Hematopoietic multipotent progenitor cell treated with erythropoietin and hydrocortisone succinate and interleukin-3 and kit ligand, for 4 days (in vitro differentiated cells): ENCODE measurements at regions not wholly inside any gene's neighbourhood (a gene's known extent, or its start where the extent isn't known, plus 50 kb on each side); places are given as distances from the start of the nearest gene placed in this dataset.
"Not testable (repeated sequence)": the region's sequence is repeated elsewhere in the genome, so short reads cannot be mapped to it uniquely, and the experiment has no call there.

Experiments
- DNase-seq: peaks from one replicate; pipeline ENCODE4 v3.0.0-alpha.2; 2015

DNA sequence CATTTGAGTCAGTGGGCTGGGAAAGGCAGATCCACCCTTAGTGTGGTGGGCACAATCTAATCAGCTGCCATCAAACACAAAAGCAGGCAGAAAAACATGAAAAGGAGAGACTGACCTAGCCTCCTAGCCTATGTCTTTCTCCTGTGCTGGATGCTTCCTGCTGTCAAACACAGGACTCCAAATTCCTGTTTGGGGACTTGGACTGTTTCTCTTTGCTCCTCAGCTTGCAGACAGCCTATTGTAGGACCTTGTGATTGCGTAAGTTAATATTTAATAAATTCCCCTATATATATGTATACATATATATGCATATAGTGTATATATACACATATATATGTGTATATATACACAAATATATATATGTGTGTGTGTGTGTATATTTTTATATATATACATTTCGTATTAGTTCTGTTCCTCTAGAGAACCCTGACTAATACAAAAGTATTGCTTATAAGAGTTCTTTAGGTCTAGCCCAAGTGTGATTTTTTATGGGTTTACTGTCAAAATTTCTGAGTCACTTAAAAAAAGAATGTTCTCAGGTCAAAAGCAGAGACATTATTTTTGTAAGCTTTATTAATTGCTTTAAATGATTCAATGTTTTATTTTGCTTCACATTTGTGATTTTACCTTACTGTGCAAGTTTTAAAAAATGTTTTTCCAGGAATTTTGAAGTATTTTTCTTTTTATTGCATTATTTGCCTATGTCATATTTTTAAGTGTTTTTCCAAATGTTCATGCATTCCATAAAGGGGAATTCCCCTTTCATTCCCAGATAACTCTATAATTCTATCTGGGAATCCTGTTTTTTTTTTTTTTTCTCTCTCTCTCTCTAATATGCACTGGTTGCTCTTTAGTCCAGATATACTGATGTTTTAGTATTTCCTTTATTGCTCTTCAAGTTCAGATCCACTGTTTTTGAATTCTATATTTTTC, 92.1 kb upstream of the ADAMTS5 start:
- no peak for DNase-seq

DNA sequence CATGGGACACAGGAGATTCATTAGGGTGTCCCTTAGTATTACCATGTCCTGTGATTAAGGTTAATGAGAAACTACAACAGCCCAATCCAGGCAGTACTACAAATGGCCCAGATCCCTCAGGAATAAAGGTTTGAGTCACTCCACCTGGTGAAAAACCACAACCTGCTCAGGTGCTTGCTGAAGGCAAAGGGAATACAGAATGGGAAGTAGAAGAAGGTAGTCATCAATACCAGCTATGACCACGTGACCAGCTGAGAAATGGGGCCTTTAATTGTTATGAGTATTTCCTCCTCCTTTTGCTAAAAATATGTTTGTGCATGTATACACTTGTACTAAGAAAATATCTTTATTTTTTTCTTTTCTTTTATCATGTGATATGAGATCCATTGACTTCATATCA, 91.1 kb upstream of the ADAMTS5 start:
- DNase-seq = no peak

DNA sequence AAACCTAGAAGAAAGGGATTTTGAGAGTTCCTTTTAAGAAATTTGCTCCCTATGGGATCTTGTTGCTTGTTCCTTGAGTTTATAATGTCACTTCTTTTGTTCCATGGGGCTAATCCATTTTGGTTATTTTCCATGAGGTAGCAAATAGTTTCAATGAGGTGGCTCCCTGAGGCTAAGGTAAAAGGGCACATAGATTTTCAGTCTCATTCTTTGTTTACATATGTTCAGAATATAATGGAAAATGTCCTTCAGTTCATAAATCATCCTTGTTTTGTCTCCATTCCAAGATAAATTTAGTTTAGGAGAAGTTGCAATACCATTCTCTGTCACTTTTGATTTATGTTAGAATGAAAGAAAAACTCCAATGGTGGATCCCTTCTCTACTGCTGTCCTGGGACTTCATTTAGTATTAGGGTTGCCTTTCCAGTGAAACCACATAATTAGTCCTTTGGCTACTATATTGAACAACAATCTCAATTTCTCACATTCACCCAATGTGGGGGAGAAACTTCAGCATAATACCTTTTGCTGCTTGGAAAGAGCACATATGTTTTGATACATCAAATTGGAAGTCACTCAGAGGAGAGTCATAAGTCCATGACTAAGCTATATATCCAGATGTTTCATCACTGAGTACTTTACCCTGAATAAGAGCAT, 80.9 kb upstream of the ADAMTS5 start:
- DNase-seq = no peak

DNA sequence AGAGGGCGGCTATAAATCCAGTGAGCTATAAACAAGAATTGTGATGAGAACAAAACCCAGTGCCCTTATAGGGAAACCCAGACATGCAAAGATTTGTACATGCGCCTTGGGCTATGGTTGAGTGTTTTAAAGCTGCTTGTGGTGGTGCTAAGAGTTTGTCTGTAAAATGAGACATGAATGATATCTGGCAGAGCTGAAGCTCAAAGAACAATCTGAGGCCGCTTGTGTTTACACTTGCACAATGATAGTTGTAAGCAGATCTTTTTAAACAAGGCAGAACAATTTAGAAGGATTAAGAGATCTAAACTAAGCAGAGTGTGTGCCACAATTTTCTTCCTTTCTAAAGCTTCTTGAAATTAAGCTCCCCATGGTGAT, 80.4 kb upstream of the ADAMTS5 start:
- DNase-seq = no peak

DNA sequence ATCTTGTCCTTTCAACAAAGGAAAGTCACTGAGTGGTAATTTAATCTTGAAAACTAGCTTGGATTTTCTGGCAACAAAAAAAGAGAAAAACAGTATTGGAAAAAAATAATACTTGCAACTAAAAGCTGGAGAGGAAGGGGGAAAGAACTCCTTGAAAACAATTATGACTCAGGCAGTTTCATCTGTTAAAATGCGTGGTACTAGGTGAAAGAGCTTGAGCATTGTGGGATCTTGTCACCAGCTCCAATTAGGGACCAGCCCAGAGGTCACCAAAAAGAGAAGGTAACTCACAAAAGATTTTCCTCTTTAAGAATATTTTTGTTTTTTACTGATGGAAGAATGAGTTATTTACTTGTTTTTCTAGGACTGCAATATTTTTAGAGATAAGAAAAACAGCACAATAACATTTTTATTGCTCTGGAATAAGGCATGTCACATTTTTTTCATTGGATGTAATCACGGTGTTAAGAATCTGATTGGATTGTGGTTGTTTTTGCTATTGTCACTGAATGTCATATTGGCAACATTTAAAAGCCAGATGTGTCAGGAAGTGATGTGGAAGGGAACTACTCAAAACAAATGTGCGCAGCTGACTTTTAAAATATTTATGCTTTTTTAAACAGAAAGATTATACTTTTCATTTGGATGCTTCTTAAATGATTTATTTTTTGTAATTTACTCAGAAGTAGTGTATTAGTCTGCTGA, 78.5 kb upstream of the ADAMTS5 start:
- no peak for DNase-seq

DNA sequence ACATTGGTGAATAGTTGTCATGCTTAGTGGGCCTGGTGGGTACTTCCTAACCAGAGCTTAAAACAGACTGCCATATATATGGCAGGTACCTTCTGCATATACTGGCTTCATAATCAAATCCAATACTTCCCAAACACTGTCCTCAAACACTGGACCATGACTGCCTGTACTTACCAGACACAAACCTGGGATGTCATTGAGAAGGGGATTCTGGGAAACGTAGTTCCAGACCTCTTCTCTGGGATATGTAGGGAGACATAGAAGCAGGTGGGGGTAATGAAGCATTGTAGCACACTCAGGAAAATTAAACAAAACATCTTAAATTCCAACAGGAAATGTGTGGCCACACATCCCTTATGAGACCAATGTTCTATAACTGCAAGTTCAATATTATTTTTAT, 76.5 kb upstream of the ADAMTS5 start:
- DNase-seq = no peak

DNA sequence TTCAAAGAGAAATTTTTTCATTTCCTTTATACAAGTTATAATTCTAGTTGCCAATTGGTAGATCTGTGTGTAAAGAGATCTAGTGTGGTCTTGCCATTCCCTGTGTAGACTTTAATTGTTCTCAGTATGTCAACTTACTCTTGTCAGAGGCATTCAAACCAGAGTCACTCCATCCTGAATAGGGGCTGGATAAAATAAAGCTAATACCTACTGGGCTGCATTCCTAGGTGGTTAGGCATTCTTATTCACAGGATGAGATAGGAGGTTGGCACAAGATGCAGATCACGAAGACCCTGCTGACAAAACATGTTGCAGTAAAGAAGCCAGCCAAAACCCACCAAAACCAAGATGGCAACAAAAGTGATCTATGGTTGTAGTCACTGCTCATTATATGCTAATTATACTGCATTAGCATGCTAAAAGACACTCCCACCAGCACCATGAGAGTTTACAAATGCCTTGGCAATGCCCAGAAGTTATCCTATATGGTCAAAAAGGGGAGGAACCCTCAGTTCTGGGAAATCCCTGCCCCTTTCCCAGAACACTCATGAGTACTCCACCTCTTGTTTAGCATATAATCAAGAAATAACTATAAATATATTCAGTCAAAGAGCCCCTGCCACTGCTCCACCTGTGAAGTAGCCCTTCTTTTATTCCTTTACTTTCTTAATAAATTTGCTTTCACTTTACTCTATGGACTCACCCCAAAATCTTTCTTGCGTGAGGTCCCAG, 74.0 kb upstream of the ADAMTS5 start:
- DNase-seq = no peak

DNA sequence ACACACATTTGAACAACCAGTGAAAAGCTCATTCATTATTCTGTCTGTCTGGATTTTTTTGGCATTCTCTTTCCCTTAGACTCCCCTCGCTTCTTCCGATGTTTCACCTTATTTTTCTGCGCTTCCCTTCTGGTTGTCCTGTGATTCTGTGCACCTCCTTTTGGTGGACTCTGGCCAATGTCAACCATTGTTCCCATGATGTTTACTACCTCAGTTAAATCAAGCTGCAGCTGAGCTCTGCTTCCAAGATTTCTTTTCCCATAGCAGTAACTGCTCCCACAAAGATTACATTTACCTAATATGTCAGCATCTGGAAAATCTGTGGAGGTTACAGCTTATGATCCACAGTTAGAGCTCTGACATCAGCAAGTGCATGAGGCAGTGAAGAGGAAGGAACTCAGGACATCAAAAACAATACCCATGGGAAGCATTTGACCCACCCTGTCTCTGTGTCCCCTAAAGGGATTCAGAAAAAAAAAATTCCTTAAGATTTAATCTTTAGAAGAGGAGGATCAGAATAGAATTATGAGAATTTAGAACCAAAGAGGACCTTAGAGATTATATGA, 69.9 kb upstream of the ADAMTS5 start:
- no peak for DNase-seq

DNA sequence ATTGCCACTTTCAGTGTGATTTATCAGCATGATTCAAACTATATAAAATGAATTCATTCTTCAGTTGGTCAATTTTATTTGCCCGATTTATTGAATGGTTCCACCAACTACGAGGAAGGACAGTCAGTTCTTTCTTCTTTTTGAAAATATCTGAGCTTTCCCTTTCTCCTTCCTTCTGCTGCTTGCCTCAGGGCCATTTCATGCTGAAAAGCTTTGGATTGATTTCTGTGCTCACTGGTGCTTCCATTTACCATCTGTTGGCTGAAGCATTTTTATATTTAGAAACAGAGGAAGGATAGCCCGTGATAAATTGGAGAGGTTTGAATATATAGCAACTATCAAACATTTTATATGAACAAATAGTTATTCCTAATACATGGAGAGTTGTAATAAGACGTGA, 68.9 kb upstream of the ADAMTS5 start:
- no peak for DNase-seq

DNA sequence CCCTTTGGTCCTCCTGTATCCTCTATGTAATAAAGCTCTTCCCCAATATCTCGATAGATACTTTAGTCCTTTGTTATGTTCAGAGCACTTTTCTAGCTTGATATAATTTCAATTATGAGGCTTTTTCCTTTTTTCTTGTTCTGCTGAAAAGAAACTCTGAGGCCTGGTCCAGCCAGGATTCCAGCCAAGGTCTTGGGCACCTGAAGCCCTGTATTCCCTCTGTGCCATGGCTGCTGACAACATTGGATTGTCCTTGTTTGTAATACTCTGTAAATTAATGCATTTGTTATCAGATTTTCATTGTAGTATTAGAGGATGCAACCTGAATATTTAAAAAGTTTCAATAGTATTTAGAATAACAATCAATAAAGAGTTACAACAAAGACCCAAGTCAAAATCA, 67.9 kb upstream of the ADAMTS5 start:
- no peak for DNase-seq

DNA sequence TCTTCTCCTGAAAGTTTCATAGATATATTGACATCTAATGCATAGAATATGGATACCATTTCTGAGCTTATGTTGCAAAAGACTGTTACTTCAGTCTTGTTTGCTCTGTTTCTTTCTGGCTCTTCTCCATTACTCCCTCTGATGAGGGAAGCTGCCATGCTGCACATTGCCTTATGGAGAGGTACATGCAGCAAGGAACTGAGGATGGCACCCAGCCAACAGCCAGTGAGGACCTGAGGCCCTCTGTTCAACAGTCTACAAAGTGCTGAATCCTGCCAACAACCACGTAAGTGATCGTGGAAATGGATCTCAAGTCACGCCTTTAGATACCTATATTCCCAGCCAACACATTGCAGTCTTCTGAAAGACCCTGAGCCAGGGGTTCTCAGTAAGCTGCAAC, 66.6 kb upstream of the ADAMTS5 start:
- DNase-seq = no peak

DNA sequence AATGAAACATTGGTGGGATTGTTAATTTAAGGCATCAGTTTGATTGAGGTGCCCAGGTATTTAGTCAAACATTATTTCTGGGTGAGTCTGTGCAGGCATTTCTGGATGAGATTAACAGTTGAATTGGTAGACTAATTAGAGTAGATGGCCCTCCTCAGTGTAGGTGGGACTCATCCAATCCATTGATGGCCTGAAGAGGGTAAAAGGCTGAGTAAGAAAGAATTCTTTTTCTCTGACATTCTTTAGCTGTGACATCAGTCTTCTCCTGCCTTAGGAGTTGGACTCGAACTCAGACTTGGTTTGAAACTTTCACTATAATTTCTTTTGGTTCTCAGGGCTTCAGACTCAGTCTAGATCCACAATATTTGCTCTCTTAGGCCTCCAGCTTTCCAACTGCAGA, 59.6 kb upstream of the ADAMTS5 start:
- no peak for DNase-seq

DNA sequence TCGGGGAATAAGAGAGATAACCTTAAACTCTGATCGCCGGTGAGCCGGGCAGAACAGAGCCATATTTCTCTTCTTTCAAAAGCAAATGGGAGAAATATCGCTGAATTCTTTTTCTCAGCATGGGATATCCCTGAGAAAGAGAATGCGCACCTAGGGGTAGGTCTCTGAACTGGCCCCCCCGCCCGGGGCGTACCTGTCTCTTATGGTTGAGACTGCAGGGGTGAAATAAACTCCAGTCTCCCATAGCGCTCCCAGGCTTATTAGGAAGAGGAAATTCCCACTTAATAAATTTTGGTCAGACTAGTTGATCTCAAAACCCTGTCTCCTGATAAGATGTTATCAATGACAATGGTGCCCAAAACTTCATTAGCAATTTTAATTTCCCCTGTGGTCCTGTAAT, 58.8 kb upstream of the ADAMTS5 start:
- DNase-seq = not testable (repeated sequence)

DNA sequence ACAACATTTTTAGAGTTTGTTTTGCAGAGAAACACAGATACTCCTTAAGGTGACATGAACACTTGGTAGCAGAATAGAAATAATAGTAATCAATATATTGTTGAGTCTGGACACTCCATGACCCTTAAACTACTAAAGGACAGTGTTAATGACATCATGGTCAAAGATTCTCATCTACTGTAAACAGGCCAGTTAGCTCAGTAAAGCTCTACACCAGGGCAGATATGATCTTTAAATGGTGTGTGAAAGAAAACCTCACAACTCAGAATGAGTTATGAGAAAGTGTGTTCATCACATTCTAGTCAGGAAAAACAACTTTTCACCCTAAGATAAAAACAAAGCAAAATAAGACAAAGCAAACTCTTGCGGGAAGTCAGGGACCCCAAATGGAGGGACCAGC, 58.1 kb upstream of the ADAMTS5 start:
- DNase-seq = no peak

DNA sequence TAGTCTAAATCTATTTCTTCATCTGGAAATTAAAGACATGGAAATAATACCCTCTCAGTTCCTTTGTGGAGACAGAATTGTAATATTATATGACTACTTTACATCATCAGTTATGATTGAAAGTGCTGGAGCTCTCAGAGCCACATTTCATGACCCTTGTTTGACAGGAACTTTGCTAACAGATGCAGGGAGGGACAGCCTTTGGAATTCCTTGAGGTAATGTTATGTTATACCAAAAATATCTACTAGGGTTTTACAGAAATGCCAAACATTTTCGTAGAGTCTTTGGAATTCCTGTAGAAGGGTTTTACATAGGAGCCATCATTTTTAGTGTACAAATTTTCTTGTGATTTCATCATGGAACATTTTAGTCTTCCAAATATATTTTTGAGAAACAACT, 57.4 kb upstream of the ADAMTS5 start:
- DNase-seq = no peak

DNA sequence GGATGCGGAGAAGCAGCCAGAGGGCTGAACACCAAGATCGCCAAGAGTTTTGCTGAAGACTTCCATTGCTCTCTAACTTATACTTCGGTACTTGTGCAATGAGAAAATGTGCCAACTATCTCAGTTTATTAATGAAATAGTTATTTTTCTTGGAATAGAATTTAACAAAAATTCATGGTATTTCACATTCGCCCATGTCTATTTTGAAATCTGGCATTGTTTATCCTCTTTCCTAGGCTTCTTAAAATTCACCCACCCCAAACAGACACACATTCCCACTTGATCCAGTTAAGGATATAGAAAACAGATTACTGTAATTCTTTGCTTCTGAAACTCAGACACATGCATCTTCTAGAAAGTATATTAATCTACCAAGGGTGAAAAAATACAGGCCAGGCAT, 56.3 kb upstream of the ADAMTS5 start:
- no peak for DNase-seq

DNA sequence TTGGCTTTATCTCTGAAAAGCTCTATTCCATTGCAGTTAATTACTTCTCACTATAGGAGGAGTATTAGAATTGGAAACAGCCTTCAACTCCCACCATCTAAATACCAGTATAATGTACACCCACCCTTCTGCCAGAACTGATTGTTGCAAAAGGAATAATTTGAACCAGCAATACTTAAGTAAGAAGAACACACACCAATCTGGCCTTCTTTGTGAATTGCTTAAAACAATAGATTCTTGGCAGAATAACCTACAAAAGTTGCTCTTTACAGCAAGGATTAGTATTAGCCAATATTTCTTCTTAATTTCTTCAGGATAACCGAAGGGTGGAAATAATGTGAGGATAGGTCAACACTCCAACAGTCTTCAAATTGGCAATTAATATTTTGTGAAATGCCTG, 54.9 kb upstream of the ADAMTS5 start:
- no peak for DNase-seq

DNA sequence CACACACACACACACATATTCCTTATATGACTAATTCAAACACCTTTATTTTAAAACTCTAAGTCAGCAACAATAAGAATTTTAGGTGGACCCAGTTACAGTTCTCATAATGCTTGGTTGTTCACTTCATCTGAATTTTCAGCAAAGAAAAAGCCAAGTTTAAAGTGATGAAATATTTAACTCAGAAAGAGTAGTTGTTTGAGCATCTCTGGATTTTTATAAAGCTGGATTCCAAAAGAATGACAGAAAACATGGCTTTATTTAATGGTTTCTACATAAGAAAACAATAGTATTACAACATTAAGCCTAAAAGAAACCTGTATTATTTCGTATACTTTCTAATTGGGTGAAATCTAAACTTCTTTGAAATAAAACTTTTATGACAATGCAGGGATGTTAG, 54.2 kb upstream of the ADAMTS5 start:
- DNase-seq = no peak

DNA sequence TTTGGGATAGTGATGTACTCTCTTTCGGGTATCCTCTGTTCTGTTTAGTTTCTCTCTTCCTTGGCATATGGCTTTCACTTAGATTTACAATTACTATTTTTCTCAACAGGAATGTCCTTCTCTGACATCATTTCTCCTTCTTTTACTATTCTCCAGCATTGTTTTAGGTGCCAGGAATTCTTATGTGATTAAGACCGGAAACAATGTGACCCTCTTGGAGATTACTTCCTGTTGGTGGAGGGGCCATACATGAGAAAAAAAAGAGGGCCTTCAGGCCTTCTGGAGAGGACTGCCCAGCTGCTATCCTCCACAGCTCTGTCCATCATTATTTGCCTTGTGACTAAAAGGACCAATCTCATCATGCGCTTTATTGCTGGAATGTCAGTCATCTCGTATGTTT, 50.4 kb upstream of the ADAMTS5 start:
- no peak for DNase-seq
